CD14-positive monocyte (primary cell): ENCODE measurements at regions not wholly inside any gene's neighbourhood (a gene's known extent, or its start where the extent isn't known, plus 50 kb on each side); places are given as distances from the start of the nearest gene placed in this dataset.

Experiments
- DNase-seq, 3 donors: peaks; one replicate each; pipeline ENCODE4 v3.0.0-alpha.2; 2011 to 2022
- H2AFZ ChIP-seq: 2 replicates; pipeline ENCODE4 v1.6.0; 2012; ENCODE audit warnings: mild to moderate bottlenecking, low read depth, low read length, inconsistent platforms; ENCODE audit not compliant: insufficient read depth, poor library complexity, severe bottlenecking
- H3K27ac ChIP-seq, 2 donors: 1 replicate in 1 of 2; 2 replicates in 1 of 2; pipeline ENCODE4 v1.5.1; 2012 to 2013; ENCODE audit warnings: low read length in 2 of 2, control low read depth in 1 of 2, inconsistent platforms in 1 of 2, low read depth in 1 of 2, mild to moderate bottlenecking in 1 of 2
- H3K27me3 ChIP-seq, 2 donors: one replicate each; pipeline versions ENCODE4 v1.6.0 to v1.6.1; 2011 to 2013; ENCODE audit warnings: low read length in 2 of 2; ENCODE audit not compliant: control insufficient read depth in 2 of 2, insufficient read depth in 2 of 2
- H3K36me3 ChIP-seq, 2 donors: replicated peaks in 1 of 2; 1 replicate in 1 of 2; 2 replicates in 1 of 2; pipeline versions ENCODE4 v1.5.1 to v1.6.1; 2012 to 2013; ENCODE audit warnings: low read length in 2 of 2, control low read depth in 1 of 2, inconsistent platforms in 1 of 2, mild to moderate bottlenecking in 1 of 2; ENCODE audit not compliant: insufficient read depth in 2 of 2, control insufficient read depth in 1 of 2
- H3K4me1 ChIP-seq, 2 donors: 1 replicate in 1 of 2; 2 replicates in 1 of 2; pipeline versions ENCODE4 v1.5.1 to v1.6.1; 2012 to 2013; ENCODE audit warnings: low read length in 2 of 2, control low read depth in 1 of 2, inconsistent platforms in 1 of 2, mild to moderate bottlenecking in 1 of 2, moderate library complexity in 1 of 2; ENCODE audit not compliant: insufficient read depth in 2 of 2, control insufficient read depth in 1 of 2
- H3K4me2 ChIP-seq: replicated peaks from 2 replicates; pipeline ENCODE3; 2012; ENCODE audit warnings: low read length, moderate library complexity, mild to moderate bottlenecking; ENCODE audit not compliant: poor library complexity, severe bottlenecking; ENCODE audit errors: extremely low read depth
- H3K4me3 ChIP-seq, 3 experiments: fragments of 200-600 bp in 1 of 3; sonication (generic) in 1 of 3; replicated peaks in 1 of 3; 1 replicate in 2 of 3; 2 replicates in 1 of 3; pipeline ENCODE4 v1.5.1; 2011 to 2013; ENCODE audit warnings: low read length in 3 of 3, mild to moderate bottlenecking in 3 of 3, control low read depth in 2 of 3, low read depth in 2 of 3, inconsistent platforms in 1 of 3, moderate library complexity in 1 of 3
- H3K79me2 ChIP-seq: 2 replicates; pipeline ENCODE4 v1.6.0; 2012; ENCODE audit warnings: mild to moderate bottlenecking, control low read depth, inconsistent platforms, low read length, moderate library complexity; ENCODE audit not compliant: insufficient read depth
- H3K9ac ChIP-seq: 2 replicates; pipeline ENCODE4 v1.6.0; 2017; ENCODE audit warnings: low read length, mild to moderate bottlenecking; ENCODE audit not compliant: insufficient read depth, poor library complexity, severe bottlenecking
- H3K9me3 ChIP-seq, 2 donors: replicated peaks in 1 of 2; 1 replicate in 1 of 2; 2 replicates in 1 of 2; pipeline versions ENCODE4 v1.5.1 to v1.6.1; 2012 to 2013; ENCODE audit warnings: low read length in 2 of 2, control low read depth in 1 of 2; ENCODE audit not compliant: control insufficient read depth in 1 of 2, insufficient read depth in 1 of 2
- H4K20me1 ChIP-seq: 2 replicates; pipeline ENCODE4 v1.6.0; 2012; ENCODE audit warnings: mild to moderate bottlenecking, low read length, control low read depth, moderate library complexity; ENCODE audit not compliant: insufficient read depth
- H3K27ac Mint-ChIP-seq, 7 donors: one replicate each; pipeline ENCODE4 v1.8.0; 2020; ENCODE audit warnings: mild to moderate bottlenecking in 7 of 7, mixed read lengths in 7 of 7, moderate library complexity in 6 of 7, inconsistent platforms in 2 of 7
- H3K27me3 Mint-ChIP-seq, 3 donors: one replicate each; pipeline ENCODE4 v1.8.0; 2021 to 2022; ENCODE audit warnings: low read depth in 3 of 3, mild to moderate bottlenecking in 3 of 3, mixed read lengths in 3 of 3, moderate library complexity in 3 of 3, inconsistent platforms in 1 of 3
- H3K36me3 Mint-ChIP-seq, 2 donors: one replicate each; pipeline ENCODE4 v1.8.0; 2020; ENCODE audit warnings: mixed read lengths in 2 of 2, inconsistent platforms in 1 of 2, mild to moderate bottlenecking in 1 of 2
- H3K4me1 Mint-ChIP-seq: one replicate; pipeline ENCODE4 v1.8.0; 2020; ENCODE audit warnings: mild to moderate bottlenecking, mixed read lengths
- H3K4me3 Mint-ChIP-seq, 2 donors: one replicate each; pipeline ENCODE4 v1.8.0; 2020; ENCODE audit warnings: mild to moderate bottlenecking in 2 of 2, mixed read lengths in 2 of 2, moderate library complexity in 1 of 2
- H3K9me3 Mint-ChIP-seq, 7 donors: one replicate each; pipeline ENCODE4 v1.8.0; 2020 to 2022; ENCODE audit warnings: mixed read lengths in 7 of 7, mild to moderate bottlenecking in 6 of 7, moderate library complexity in 6 of 7, inconsistent platforms in 2 of 7
- WGBS: methylation state at CpG from one replicate; pipeline ENCODE4 v1.1.5; 2013; ENCODE audit warnings: missing lambda C conversion rate; ENCODE audit not compliant: insufficient coverage; 5-methylcytosine and 5-hydroxymethylcytosine counted together
- intact Hi-C, 2 donors: fragments of 100-400 bp; cut with micrococcal nuclease; formaldehyde crosslinking; loops; one replicate each; pipeline versions ENCODE4 v1.15.0 to v1.15.1; 2023
- TF ChIP-seq, protein P1 (sequence below): fragments of 200-600 bp; IDR thresholded peaks from one replicate; pipeline ENCODE4 v1.8.0; 2022; ENCODE audit warnings: antibody characterized with exemption, mild to moderate bottlenecking

GRCh38 chr20:55584964-55585363 lies 420.4 kb downstream of the CBLN4 start:
- TF ChIP-seq, protein P1, sequence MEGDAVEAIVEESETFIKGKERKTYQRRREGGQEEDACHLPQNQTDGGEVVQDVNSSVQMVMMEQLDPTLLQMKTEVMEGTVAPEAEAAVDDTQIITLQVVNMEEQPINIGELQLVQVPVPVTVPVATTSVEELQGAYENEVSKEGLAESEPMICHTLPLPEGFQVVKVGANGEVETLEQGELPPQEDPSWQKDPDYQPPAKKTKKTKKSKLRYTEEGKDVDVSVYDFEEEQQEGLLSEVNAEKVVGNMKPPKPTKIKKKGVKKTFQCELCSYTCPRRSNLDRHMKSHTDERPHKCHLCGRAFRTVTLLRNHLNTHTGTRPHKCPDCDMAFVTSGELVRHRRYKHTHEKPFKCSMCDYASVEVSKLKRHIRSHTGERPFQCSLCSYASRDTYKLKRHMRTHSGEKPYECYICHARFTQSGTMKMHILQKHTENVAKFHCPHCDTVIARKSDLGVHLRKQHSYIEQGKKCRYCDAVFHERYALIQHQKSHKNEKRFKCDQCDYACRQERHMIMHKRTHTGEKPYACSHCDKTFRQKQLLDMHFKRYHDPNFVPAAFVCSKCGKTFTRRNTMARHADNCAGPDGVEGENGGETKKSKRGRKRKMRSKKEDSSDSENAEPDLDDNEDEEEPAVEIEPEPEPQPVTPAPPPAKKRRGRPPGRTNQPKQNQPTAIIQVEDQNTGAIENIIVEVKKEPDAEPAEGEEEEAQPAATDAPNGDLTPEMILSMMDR = no peak
- intact Hi-C loops = no loop called here
- no CpG with 5 or more reads among the region's 1 CpG for WGBS

GRCh38 chr20:55584307-55584706 lies 421.0 kb downstream of the CBLN4 start:
- Histone ChIP-seq H3K27ac (no peak overlapping the region), H3K79me2 (no peaks in the 10 kb centered on the region), H3K27me3 (no peaks in the 10 kb centered on the region), H3K4me1 (no peaks in the 10 kb centered on the region), H3K4me3 (no peak overlapping the region), H2AFZ (no peak overlapping the region), H3K9ac (no peak overlapping the region), H4K20me1 (no peaks in the 10 kb centered on the region), H3K9me3 (peaks cover 0 to 2% of the 10 kb centered on the region in 2 donors), H3K4me2 (no peak overlapping the region), H3K36me3 (no peaks in the 10 kb centered on the region)
- Mint-ChIP-seq H3K27me3 (peaks cover 0 to 2% (median 2%) of the 10 kb centered on the region in 3 donors), H3K36me3 (no peaks in the 10 kb centered on the region), H3K4me1 (no peaks in the 10 kb centered on the region), H3K9me3 (peaks cover 0 to 7% (median 0%) of the 10 kb centered on the region in 7 donors), H3K27ac (no peak overlapping the region), H3K4me3 (no peak overlapping the region)
- DNase-seq = no peak
- intact Hi-C loops = no loop called here
- TF ChIP-seq, protein P1 = no peak
- no CpG with 5 or more reads among the region's 2 CpGs for WGBS

More at GRCh38 chr20:55584964-55585363, 420.4 kb downstream of the CBLN4 start:
- Histone ChIP-seq H2AFZ (no peak overlapping the region), H3K27me3 (no peaks in the 10 kb centered on the region), H3K9ac (no peak overlapping the region), H3K4me3 (no peak overlapping the region), H3K4me1 (no peaks in the 10 kb centered on the region), H4K20me1 (no peaks in the 10 kb centered on the region), H3K36me3 (no peaks in the 10 kb centered on the region), H3K79me2 (no peaks in the 10 kb centered on the region), H3K27ac (no peak overlapping the region), H3K4me2 (no peak overlapping the region), H3K9me3 (peaks cover 0 to 2% of the 10 kb centered on the region in 2 donors)
- Mint-ChIP-seq H3K4me3 (no peak overlapping the region), H3K4me1 (no peaks in the 10 kb centered on the region), H3K27me3 (peaks cover 0 to 2% (median 1%) of the 10 kb centered on the region in 3 donors), H3K36me3 (no peaks in the 10 kb centered on the region), H3K27ac (no peak overlapping the region), H3K9me3 (peaks cover 0 to 7% (median 0%) of the 10 kb centered on the region in 7 donors)
- DNase-seq = no peak
